ENCODE measurements at regions not wholly inside any gene's neighbourhood (a gene's known extent, or its start where the extent isn't known, plus 50 kb on each side); places are given as distances from the start of the nearest gene placed in this dataset.

- DNase-seq (ENCODE audit: low read depth): peak; percentile 3
- no peak overlapping the region for H3K4me3 ChIP-seq (ENCODE audit: low read depth, low read length)
- TF ChIP-seq CTCF (IDR thresholded peaks at IDR 0.05; ENCODE audit: low read depth, low read length, missing control alignments): no peak
These were observed 323.5 kb upstream of the ROPN1 start for GRCh38 chr3:124315215-124316033.

- no peak for DNase-seq (ENCODE audit: low read depth)
- no peak for TF ChIP-seq CTCF (IDR thresholded peaks at IDR 0.05; ENCODE audit: low read depth, low read length, missing control alignments)
- no peak overlapping the region for H3K4me3 ChIP-seq (ENCODE audit: low read depth, low read length)
These were observed 324.0 kb upstream of the ROPN1 start for GRCh38 chr3:124316034-124316287.

GRCh38 chr3:124318014-124318413, 326.1 kb upstream of the ROPN1 start:
- TF ChIP-seq CTCF (IDR thresholded peaks at IDR 0.05; ENCODE audit: low read depth, low read length, missing control alignments): no peak
- no peak overlapping the region for H3K4me3 ChIP-seq (ENCODE audit: low read depth, low read length)
- no peak for DNase-seq (ENCODE audit: low read depth)

GRCh38 chr3:124318656-124319055, 326.7 kb upstream of the ROPN1 start:
- TF ChIP-seq CTCF (IDR thresholded peaks at IDR 0.05; ENCODE audit: low read depth, low read length, missing control alignments): no peak
- H3K4me3 ChIP-seq (ENCODE audit: low read depth, low read length): no peak overlapping the region
- no peak for DNase-seq (ENCODE audit: low read depth)

GRCh38 chr3:124320976-124321375, 329.1 kb upstream of the ROPN1 start:
- H3K4me3 ChIP-seq (ENCODE audit: low read depth, low read length): no peak overlapping the region
- no peak for DNase-seq (ENCODE audit: low read depth)
- TF ChIP-seq CTCF (IDR thresholded peaks at IDR 0.05; ENCODE audit: low read depth, low read length, missing control alignments): no peak

- no peak for DNase-seq (ENCODE audit: low read depth)
- H3K4me3 ChIP-seq (ENCODE audit: low read depth, low read length): no peak overlapping the region
- no peak for TF ChIP-seq CTCF (IDR thresholded peaks at IDR 0.05; ENCODE audit: low read depth, low read length, missing control alignments)
These were observed 330.5 kb upstream of the ROPN1 start for GRCh38 chr3:124322309-124322880.

GRCh38 chr3:124322966-124323365, 331.0 kb upstream of the ROPN1 start:
- no peak for DNase-seq (ENCODE audit: low read depth)
- no peak for TF ChIP-seq CTCF (IDR thresholded peaks at IDR 0.05; ENCODE audit: low read depth, low read length, missing control alignments)
- H3K4me3 ChIP-seq (ENCODE audit: low read depth, low read length): no peak overlapping the region

Data from GM12864 (cell line).